ENCODE measurements at regions not wholly inside any gene's neighbourhood (a gene's known extent, or its start where the extent isn't known, plus 50 kb on each side); places are given as distances from the start of the nearest gene placed in this dataset.

DNA sequence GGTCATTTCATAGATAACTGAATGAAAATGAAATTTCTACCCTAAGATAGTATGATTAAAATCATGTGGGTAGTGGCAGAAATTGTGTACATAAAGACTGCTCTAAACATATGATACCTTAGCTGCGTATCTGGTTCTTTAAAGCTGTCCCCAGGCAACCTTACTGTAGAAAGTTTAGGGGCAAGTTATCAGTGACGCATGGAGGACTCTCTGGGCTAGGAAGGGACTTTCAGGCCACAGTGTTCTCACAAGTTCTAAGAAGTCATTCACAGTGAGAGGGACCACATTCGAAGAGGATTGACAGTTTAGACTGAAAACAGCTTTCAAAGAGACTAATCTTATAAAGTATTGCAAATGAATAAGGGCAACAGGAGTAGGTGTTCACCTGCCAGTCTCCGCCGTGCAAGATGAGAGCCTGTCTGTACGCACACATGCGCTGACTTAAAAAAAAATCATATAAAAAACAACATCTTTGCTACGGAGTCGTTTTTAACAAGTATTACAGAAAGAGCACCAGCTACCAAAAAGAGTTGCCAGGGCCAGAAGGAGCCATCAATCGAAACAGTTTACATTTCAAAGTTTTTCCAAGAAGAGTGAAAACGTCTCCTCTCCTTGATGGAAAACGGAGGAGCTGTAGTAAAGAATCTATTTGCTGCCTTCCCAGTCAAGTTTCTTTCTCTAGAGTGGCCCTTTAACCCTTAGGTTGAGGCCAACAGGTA, 146.3 kb downstream of the CETN3 start:
- TF ChIP-seq EZH2 (IDR thresholded peaks at IDR 0.05; ENCODE audit: insufficient read depth, poor library complexity, severe bottlenecking) (no peak), EZH2phosphoT487 (IDR thresholded peaks at IDR 0.05; ENCODE audit: insufficient read depth, low read depth) (no peak)
